ENCODE measurements at regions not wholly inside any gene's neighbourhood (a gene's known extent, or its start where the extent isn't known, plus 50 kb on each side); places are given as distances from the start of the nearest gene placed in this dataset.
"Not testable (repeated sequence)": the region's sequence is repeated elsewhere in the genome, so short reads cannot be mapped to it uniquely, and the experiment has no call there.

DNA sequence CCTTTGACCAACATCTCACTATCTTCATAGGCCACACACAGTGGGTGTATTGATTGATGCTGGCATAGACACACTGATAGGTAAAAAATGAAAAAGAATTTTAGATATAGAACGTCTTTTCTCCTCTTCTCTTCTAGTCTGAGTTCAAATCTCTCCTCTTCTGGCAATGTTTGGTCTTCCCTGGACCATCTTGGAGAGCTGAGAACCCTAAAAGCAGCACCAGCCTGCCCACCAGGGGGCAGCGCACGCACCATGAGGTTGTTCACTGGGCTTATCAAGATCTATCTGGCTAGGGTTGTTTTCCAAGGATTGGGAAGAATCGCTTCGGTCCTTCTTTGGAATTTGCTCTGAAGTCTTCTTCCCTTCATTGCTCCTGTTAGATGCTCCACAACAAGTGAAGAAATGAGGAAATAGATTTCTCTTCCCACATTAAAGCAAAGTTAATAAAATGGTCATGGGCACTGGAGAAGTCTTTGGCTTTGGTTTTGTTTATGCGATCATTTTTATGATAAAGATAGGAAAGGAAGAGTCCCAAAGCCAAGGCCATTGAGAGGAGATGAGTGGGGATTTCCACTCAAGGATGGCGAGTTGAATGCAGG, 104.0 kb upstream of the OLIG2 start:
- DNase-seq (ENCODE audit: low spot score) = peak; percentile 29
- TF ChIP-seq, protein P1, sequence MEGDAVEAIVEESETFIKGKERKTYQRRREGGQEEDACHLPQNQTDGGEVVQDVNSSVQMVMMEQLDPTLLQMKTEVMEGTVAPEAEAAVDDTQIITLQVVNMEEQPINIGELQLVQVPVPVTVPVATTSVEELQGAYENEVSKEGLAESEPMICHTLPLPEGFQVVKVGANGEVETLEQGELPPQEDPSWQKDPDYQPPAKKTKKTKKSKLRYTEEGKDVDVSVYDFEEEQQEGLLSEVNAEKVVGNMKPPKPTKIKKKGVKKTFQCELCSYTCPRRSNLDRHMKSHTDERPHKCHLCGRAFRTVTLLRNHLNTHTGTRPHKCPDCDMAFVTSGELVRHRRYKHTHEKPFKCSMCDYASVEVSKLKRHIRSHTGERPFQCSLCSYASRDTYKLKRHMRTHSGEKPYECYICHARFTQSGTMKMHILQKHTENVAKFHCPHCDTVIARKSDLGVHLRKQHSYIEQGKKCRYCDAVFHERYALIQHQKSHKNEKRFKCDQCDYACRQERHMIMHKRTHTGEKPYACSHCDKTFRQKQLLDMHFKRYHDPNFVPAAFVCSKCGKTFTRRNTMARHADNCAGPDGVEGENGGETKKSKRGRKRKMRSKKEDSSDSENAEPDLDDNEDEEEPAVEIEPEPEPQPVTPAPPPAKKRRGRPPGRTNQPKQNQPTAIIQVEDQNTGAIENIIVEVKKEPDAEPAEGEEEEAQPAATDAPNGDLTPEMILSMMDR (IDR thresholded peaks at IDR 0.05; ENCODE audit: borderline replicate concordance, control extremely low read depth, extremely low read depth, insufficient read depth, missing control alignments) = peak; percentile 46
- in situ Hi-C loops (cut with MboI; ENCODE audit: low sequenced_read_pairs, unreplicated experiment) = no loop called here

GRCh38 chr21:32925098-32925497, 100.6 kb upstream of the OLIG2 start:
- in situ Hi-C loops (cut with MboI; ENCODE audit: low sequenced_read_pairs, unreplicated experiment) = no loop called here
- DNase-seq (ENCODE audit: low spot score) = no peak
- TF ChIP-seq, protein P1 (IDR thresholded peaks at IDR 0.05; ENCODE audit: borderline replicate concordance, control extremely low read depth, extremely low read depth, insufficient read depth, missing control alignments) = no peak

GRCh38 chr21:32929633-32930038, 96.1 kb upstream of the OLIG2 start:
- DNase-seq (ENCODE audit: low spot score) = peak; percentile 68
- TF ChIP-seq, protein P1 (IDR thresholded peaks at IDR 0.05; ENCODE audit: borderline replicate concordance, control extremely low read depth, extremely low read depth, insufficient read depth, missing control alignments) = no peak
- in situ Hi-C loops (cut with MboI; ENCODE audit: low sequenced_read_pairs, unreplicated experiment) = no loop called here

DNA sequence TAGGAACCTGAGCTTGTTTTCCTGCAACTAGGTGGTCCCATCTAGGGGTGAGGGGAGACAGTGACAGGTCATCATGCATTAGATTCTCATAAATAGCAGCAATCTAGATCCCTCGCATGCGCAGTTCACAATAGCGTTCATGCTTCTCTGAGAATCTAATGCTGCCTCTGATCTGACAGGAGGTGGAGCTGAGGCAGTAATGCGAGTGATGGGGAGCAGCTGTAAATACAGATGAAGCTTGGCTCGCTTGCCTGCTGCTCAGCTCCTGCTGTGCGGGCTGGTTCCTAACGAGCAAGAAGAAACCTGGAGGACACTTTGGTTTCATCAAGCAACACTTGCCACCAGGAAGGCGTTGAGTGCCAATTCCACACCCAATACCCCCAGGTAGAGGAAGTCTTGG, 95.1 kb upstream of the OLIG2 start:
- TF ChIP-seq, protein P1 (IDR thresholded peaks at IDR 0.05; ENCODE audit: borderline replicate concordance, control extremely low read depth, extremely low read depth, insufficient read depth, missing control alignments) = no peak
- in situ Hi-C loops (cut with MboI; ENCODE audit: low sequenced_read_pairs, unreplicated experiment) = no loop called here
- DNase-seq (ENCODE audit: low spot score) = no peak

DNA sequence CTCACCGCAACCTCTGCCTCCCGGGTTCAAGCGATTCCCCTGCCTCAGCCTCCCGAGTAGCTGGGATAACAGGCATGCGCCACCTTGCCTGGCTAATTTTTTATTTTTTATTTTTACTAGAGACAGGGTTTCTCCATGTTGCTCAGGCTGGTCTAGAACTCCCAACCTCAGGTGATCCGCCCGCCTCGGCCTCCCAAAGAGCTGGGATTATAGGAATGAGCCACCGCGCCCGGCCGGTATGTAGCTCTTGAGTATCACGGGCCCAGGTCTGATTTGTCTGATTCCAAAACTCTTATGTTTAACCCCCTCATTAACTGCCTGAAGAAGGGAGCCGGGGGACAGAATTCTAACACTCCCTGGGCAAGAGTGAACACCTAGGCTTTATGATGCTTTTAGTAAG, 91.7 kb upstream of the OLIG2 start:
- in situ Hi-C loops (cut with MboI; ENCODE audit: low sequenced_read_pairs, unreplicated experiment); DNase-seq (ENCODE audit: low spot score): not testable (repeated sequence)

- TF ChIP-seq, protein P1 (IDR thresholded peaks at IDR 0.05; ENCODE audit: borderline replicate concordance, control extremely low read depth, extremely low read depth, insufficient read depth, missing control alignments) = no peak
- in situ Hi-C loops (cut with MboI; ENCODE audit: low sequenced_read_pairs, unreplicated experiment) = no loop called here
- no peak for DNase-seq (ENCODE audit: low spot score)
Measured at GRCh38 chr21:32934829-32935228, 90.9 kb upstream of the OLIG2 start.

- TF ChIP-seq, protein P1 (IDR thresholded peaks at IDR 0.05; ENCODE audit: borderline replicate concordance, control extremely low read depth, extremely low read depth, insufficient read depth, missing control alignments) = peak; percentile 69
- in situ Hi-C loops (cut with MboI; ENCODE audit: low sequenced_read_pairs, unreplicated experiment) = no loop called here
- peak; percentile 40 for DNase-seq (ENCODE audit: low spot score)
Measured at GRCh38 chr21:32940079-32941014, 85.4 kb upstream of the OLIG2 start.

All from GM13976 (cell line).